Transverse colon (tissue), 4 donors: ENCODE measurements at regions not wholly inside any gene's neighbourhood (a gene's known extent, or its start where the extent isn't known, plus 50 kb on each side); places are given as distances from the start of the nearest gene placed in this dataset.

Experiments
- EP300 ChIP-seq: sonication (generic); formaldehyde crosslinking; IDR thresholded peaks from one replicate; pipeline ENCODE4 v1.6.1; 2017; ENCODE audit warnings: antibody characterized with exemption, low read depth
- POLR2AphosphoS5 ChIP-seq, 3 donors: sonication (generic); formaldehyde crosslinking; IDR thresholded peaks; one replicate each; pipeline ENCODE4 v1.6.1; 2016; ENCODE audit warnings: antibody characterized with exemption in 3 of 3
- TF ChIP-seq, protein P1 (sequence below), 5 experiments: fragments of 200-600 bp in 3 of 5; fragments of 450-650 bp in 2 of 5; sonication (generic) in 3 of 5; IDR thresholded peaks; 1 replicate in 2 of 5; 2 replicates in 3 of 5; pipeline ENCODE4 v1.5.1; 2016 to 2017; ENCODE audit warnings: antibody characterized with exemption in 5 of 5, inconsistent platforms in 3 of 5, mild to moderate bottlenecking in 2 of 5, moderate library complexity in 1 of 5

DNA sequence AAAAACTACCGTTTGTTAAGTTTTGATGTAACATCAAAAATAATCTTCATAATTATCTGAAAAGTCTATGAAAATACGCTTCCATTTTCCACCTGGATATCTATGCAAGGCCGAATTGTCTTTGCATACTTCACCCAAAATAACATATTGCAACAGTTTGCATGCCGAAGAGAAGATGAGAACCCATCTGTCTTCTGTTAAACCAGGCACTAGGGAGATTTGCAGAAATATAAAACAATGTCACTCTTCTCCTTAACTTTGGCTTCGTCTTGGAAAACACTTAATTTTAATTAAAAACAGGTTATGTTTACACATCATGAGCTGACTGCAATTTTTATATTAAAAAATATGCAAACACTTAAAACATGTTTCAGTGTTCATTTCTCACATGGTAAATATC, 1325.8 kb downstream of the TBC1D22A start:
- TF ChIP-seq, protein P1, sequence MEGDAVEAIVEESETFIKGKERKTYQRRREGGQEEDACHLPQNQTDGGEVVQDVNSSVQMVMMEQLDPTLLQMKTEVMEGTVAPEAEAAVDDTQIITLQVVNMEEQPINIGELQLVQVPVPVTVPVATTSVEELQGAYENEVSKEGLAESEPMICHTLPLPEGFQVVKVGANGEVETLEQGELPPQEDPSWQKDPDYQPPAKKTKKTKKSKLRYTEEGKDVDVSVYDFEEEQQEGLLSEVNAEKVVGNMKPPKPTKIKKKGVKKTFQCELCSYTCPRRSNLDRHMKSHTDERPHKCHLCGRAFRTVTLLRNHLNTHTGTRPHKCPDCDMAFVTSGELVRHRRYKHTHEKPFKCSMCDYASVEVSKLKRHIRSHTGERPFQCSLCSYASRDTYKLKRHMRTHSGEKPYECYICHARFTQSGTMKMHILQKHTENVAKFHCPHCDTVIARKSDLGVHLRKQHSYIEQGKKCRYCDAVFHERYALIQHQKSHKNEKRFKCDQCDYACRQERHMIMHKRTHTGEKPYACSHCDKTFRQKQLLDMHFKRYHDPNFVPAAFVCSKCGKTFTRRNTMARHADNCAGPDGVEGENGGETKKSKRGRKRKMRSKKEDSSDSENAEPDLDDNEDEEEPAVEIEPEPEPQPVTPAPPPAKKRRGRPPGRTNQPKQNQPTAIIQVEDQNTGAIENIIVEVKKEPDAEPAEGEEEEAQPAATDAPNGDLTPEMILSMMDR (IDR thresholded peaks at IDR 0.05): no peak
- TF ChIP-seq POLR2AphosphoS5 (IDR thresholded peaks at IDR 0.05): no peak
- no peak for TF ChIP-seq EP300
